HG02623 (cell line): ENCODE measurements at regions not wholly inside any gene's neighbourhood (a gene's known extent, or its start where the extent isn't known, plus 50 kb on each side); places are given as distances from the start of the nearest gene placed in this dataset.

Source experiments
- ATAC-seq: cut with Tn5 transposase; IDR thresholded peaks from one replicate; pipeline ENCODE4 v1.9.1; 2021; ENCODE audit warnings: moderate library complexity; ENCODE audit not compliant: unreplicated experiment

DNA sequence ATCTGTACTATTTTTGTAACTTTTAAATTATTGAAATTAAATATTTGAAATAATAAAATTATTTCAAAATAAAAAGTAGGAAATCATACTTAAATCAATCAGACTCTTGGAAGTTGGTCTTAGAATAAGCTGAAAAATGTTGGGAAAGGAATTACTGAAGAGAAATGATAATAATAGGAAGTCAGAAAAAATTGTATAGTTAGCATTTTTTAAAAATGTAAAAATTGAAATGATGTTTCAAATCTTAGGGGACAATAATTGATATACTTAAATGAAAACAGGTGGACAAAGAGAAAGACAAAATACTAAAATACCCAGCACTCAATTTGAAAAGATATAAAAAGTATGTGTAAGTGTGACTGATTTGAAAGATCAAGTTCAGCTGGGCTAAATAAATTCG, 186.1 kb downstream of the BMP2 start:
- ATAC-seq = no peak

DNA sequence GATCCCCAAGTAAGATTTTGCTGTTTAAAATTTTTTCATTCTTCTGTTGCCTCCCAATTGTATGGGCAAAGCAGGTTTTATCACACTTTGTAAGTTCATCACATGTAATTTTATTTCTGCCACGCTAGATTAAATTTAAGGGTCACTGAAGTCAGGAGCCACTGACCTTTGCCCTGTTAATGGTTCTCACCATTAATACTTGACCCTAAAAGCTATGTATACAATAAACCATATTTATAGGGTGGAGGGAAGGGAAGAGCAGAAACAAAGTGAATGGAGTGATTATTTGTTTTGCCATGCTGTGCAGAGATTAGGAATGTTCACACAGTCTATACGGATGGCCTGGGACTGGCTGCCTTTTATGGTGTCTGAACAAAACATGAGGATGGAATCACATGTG, 186.7 kb downstream of the BMP2 start:
- no peak for ATAC-seq

DNA sequence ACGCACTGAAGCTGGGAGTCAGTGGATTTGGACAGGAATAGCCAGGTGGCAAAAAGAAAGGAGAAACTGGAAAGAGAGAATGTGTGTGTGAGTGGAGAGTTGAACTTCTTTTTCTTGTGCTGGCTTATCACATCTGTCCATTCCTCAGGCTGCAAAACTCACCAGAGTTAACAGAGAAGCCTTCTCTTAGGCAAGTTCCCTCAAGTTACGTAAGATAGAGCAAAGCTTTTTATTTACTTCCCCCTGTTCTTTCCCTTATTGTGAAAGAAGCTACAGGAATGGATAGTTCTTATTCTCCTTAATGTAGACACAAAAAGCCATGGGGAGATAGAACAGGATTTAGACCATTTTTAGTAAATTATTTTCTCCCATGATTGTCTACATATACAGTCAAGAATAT, 188.6 kb downstream of the BMP2 start:
- ATAC-seq = no peak

DNA sequence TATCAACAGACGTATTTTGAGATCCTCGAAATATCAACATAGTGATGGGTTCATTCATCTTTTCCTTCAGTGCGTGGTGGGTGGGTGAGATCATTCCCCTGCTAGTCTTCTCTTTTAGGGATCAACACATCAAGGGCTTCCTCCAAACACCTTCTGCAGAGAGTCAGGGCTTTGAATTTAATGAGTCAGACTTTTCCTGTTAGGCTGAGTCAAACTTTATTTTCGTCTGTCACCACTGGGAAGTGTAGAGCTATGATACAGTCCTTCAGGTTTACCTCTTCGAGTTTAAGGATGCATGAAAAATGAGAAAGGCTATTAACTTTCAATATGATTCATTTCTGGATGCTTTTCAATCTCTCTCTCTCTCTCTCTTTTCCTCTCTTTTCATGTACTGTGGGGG, 189.1 kb downstream of the BMP2 start:
- no peak for ATAC-seq

DNA sequence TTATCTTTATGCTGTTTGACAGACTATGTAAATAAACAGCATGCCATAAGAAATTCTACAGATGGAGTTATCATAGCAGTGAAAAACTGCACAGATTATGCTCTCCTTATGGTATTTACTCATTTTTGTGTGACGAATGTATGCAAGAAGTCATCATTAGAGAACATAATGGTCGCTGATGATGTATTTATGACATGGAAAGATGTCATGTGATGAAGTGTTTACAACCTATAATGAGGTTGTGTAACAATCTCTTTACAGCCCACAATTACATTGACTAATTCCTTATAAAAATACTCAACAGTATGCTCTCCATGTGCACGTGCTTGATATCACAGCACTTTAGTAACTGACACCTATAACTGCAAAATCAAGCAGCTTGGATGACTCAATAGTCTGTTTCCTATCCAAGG, 192.4 kb downstream of the BMP2 start:
- ATAC-seq = no peak

DNA sequence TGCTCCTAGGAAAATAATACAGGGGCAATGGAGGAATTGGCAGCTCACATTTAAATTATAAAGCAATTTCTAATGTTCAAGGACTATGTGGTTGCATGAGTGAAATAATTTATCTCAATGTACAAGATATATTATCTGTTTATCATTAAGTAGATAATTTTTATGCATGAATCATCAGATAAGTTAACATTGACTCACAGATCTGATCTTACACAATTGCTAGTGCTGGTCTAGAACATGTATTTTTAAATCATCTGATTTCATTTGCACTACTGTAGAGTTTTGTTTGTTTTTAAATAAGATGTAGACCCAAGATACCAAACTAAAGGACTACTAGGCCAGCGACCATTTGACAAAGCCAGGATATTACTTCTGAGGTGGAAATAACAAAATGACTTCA, 199.2 kb downstream of the BMP2 start:
- ATAC-seq = no peak

DNA sequence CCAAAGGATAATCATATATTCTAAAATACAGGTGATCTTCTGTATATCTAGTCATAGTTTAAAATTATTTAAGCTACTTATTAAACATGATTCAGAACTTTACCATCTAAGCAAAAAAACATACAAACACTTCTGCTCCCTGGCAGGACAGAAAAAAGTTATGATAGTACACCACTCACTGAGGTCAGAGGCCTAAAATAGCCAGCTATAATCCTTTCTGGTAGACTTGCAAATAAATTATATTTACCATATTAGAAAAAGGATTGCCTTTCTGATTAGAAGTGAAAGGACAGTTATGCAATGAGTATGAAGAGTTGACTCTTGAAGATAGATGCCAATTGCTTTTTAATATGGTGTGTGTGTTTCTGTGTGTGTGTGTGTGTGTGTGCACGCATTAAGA, 207.4 kb downstream of the BMP2 start:
- no peak for ATAC-seq

DNA sequence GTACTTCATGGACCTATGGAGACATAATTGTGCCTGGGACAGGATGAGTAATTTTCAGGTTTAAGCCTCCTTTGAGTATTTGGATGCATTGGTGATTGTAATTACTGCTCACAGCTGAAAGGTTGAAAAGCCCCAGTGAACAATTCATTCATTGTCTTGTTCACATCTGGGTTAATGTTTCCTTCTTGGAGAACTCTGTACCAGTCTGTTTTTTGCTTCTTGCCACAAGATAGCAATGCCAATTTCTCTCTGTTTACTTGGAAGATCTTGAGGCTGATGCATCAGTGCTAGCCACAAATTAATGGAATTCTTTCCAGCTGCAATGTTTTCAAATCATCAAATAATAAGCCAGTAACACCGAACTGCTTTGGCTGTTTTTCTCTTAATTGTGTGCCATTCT, 207.8 kb downstream of the BMP2 start:
- no peak for ATAC-seq

DNA sequence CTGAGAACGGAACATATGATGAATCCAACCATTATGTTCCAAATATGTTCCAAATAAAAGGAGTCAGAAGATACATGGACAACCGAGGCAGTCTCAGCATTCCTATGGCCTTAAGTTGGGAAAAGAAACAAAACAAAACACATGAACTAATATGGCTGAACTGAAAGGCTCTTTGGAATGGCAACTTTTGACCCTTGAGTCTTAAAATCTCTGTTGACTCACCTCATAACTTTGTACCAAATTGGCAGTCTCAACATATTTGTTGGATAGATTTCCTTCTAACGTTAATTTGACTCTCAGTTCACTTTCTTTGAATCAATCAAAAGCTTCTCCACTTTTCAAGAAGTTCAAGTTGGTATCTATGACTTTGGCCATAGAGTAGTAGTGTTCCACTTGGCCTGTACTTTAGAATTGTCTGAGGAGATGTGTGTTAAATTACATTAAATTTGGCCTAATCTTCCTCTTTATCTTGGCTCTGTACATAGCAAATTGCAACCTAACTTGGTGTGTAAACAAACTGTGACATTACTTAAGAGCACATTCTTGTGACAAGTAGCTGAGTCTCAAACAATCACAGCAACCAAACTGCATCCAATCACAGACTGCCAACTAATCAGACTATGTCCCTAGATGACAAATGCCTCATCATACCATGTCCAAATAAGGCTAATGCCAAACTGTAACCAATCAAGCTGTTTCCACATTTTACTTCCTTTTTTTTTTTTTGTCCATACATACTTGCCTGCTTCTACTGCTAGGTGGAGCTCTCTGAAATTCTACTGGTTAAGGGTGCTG, 208.8 kb downstream of the BMP2 start:
- ATAC-seq = no peak

DNA sequence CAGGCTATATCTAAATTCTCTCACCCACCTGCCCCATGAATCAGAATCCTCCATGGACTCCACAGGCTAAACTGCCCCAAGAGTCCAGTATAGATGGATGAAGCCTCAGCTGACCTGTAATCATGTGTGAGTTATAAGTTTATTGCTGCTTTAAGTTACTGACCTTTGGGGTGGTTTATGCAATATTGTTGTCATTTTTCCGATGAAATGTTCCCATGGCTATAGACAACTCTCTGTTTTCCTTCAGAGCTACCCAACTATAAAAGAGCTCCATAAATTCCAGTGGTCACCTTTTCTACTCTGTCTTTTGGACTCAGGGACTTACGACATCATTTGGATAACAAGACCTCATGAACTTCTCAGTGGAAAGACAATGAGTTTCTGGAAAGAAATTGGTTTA, 212.1 kb downstream of the BMP2 start:
- ATAC-seq = no peak

DNA sequence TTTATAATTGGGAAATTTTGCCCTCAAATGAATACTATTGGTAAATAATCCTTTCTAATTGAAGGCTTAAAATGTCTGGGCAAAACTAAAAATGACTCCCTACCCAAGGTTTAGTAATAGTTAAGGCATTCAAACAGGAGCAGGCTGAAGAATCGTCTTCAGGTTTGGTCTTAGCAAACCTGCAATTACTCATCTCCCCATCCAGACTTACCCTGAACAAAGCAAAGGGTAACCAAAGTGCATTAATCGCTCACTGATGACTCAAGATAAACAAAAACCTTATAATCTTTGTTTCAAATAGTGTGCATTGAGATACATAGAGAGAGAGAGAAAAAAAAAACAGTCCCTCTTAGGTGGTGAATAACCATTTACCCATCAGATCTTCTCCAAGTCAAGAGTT, 225.5 kb downstream of the BMP2 start:
- ATAC-seq = no peak

DNA sequence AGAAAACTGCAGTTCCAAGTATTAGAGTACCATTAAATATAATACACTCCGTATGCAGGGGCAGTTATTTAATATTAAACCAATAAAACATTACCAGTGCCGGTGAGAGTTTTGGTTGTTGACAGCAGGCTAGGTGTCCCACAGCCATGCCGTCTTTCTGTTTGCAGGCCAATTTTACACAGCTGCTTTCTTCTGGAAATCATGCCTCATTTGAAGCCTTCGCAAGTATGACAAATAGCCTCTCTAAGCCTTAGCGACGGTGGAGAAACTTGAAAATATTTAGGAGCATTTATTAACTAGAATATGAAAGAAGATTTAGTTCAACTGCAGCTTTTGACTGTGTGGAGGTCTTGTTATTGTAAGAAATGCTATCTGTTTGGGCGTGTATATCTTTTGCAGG, 226.0 kb downstream of the BMP2 start:
- no peak for ATAC-seq

DNA sequence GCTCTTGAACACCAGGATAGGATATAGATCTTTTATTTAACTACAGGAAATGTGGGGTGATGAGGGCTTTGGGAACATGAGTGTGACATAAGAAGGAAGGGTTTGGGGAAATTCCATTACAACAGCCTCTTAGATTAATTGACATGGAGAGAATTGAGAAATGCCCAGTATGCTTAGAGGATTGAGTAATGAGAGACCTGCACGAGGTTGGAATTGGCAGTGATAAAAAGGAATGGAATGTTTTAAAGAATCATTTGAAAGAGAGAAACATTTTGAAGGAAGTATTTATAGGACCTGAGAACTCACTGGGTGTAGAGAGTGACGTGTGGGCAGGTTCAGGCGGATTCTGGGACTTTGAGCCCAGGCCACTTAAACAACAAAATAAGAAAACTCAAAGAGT, 227.0 kb downstream of the BMP2 start:
- ATAC-seq = no peak

DNA sequence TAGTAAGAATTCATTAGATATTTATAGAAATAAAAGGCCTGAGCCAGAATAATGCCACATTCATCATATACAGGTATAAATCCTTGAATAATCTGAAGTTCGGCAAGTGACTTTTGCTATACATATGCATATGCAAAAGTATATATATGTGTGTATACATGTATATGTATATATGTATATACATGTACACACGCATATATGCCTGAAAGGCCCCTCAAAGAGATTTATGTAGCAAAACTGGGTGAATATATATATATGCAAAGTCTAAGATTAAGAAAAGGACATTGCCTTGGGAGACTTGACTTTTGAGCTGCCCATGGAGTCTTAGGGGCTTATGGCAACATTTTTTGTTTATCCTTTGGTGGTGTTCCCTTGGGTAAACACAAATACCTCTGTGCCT, 231.4 kb downstream of the BMP2 start:
- no peak for ATAC-seq

DNA sequence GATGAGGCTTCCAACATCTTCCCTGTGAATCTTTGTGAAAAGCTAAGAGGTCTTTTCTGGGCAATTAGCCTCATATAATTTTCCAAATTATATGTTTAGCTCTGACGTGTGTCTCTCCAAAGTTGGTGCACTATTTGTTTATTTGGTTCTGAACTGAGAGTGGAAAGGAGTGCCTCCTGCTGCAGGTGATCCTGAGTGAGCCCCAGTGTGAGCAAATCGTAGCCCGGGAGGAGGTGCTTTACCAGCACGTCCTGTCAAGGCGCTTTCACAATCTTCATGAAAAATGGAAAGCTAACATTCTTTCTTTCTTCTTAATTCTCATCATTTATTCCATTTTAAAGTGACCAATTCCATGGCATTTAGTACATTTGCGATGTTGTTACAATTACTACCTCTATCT, 231.9 kb downstream of the BMP2 start:
- ATAC-seq = no peak

DNA sequence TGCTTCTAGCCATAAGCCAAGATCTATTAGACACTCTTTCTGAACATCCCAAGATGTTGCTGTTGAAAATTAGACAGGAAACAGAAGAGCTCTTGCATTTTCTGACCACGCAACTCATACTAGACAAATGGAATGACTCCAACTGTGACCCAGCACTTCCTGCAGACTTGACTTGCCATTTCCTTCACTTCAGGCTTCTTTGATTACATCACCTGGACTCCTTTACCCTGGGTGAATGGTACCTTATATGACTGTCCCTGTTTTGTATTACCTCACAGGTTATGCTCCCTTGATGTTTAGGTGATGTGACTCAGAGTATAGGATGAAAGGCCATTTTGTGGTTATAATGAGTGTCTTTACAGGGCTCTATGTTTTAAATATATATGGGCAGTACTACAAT, 236.1 kb downstream of the BMP2 start:
- no peak for ATAC-seq

DNA sequence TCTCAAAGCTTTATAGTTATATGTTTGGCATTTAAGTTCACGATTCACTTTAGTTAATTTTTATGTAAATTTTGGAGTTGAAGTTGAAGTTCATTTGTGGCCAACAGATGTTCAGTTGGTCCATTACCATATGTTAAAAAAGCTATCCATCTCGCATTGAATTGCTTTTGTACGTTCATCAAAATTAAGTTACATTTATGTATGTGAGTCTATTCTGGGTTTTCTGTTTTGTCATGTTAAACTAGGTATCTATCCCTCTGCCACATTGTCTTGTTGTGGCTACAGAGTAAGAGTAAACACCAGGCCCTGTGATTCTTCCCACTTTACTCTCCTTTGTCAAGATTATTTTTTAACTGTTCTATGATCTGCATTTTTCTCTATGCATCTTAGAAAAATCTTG, 237.3 kb downstream of the BMP2 start:
- no peak for ATAC-seq

DNA sequence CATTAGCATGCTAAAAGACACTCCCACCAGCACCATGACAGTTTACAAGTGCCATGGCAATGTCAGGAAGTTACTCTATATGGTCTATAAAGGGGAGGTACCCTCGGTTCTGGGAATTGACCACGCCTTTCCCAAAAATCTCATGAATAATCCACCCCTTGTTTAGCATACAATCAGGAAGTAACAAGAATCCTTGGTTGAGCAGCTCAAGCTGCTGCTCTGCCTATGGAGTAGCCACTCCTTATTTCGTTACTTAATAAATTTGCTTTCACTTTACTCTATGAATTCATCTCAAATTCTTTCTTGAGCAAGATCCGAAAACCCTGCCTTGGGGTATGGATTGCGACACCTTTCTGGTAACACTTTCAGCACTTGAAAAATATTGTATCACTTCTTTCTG, 243.0 kb downstream of the BMP2 start:
- no peak for ATAC-seq

DNA sequence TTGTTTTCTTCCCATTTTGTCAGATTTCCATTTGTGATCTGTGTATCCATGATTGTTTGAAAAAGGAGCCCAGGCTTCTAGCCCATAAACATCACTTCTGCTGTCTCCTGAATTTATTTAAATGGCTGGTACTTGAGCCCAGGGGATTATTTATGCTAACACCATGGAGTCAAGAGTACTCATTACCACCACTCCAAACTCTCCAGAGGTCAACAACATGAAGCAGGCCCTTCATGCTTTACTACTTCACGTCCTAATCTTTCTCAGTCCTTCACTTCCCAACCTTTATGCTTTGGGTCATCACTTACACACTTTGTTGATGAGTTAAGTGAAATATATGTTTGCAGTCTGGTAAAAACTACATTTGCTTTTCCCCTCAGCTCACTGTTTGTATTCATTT, 247.8 kb downstream of the BMP2 start:
- ATAC-seq = no peak

DNA sequence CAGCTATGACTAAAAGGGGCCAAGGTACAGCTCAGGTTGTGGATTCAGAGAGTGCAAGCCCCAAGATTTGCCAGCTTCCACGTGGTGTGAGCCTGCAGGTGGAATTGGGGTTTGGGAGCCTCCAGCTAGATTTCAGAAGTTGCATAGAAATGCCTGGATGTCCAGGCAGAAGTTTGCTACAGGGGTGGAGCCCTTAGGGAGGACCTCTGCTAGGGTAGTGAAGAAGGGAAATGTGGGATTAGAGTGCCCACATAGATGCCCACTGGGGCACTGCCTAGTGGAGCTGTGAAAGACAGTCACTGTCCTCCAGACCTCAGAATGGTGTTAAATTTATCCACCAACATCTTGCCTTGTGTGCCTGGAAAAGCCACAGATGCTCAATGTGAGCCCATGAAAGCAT, 255.1 kb downstream of the BMP2 start:
- ATAC-seq = no peak

DNA sequence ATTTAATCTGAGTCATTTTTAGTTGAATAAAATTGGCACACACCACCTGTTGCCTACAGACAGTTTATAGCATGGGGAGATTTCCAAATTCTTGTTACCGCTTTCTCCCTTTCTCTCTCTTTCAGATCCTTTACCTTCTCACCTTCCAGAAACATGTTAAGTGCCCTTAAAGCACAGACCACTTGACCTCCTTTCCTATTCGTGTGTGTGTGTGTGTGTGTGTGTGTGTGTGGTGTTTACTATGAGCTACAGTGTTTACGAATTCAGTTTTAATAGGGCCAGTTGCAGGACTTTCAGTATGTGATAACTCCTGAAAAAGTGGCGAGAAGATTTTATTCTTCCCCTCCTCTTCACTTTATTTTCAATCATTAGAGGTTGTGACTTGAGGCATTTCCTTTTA, 258.1 kb downstream of the BMP2 start:
- no peak for ATAC-seq

DNA sequence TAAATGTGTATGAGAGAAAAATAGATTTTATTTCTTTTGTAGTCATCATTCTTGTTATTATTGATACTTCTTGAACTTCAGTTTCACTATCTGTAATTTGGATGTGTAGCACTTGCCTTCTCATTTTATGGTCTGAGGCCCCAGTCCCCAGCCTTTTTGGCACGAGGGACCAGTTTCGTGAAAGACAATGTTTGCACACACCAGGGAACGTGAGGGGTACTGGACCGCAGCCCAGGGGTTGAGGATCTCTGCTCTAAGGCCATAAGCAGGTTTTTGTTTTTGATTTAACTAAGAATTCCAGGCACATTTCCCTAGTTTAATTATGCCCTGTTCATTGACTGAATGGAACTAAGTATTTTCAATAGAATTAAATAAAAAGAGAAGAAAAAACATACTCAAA, 261.5 kb downstream of the BMP2 start:
- no peak for ATAC-seq

DNA sequence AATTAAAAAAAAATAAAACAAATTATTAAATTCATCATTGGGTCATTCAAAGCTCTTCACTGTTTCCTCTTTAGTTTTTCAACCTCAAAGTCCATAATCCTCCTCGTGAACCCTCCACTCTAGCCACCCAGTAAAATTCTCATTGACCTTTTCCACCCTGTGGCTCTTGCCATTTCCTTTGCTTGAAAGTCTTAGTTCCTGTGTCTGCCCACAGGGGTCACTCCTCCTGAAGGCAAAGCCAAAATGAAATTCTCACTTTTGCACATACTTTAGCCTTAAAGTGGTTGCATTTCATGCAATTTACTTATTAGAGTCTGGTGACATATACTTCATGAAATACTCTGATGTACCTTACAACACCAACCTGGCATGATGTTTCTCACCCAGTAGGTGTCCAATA, 263.7 kb downstream of the BMP2 start:
- no peak for ATAC-seq
